Activated naive CD4-positive, alpha-beta T cell treated with anti-CD3 and anti-CD28 coated beads for 36 hours (primary cell): ENCODE measurements at regions not wholly inside any gene's neighbourhood (a gene's known extent, or its start where the extent isn't known, plus 50 kb on each side); places are given as distances from the start of the nearest gene placed in this dataset.

ENCODE experiments used
- CTCF ChIA-PET: fragments of 350-600 bp; sonication (Branson Sonifier 250); formaldehyde crosslinking; loops from one replicate; lab custom pipeline; 2021; ENCODE audit warnings: antibody characterized with exemption; lab: Charles Lee
- DNase-seq: peaks from one replicate; pipeline ENCODE4 v3.0.0-alpha.2; 2020
- H3K27ac Mint-ChIP-seq: one replicate; pipeline ENCODE4 v1.8.0; 2021; ENCODE audit warnings: mild to moderate bottlenecking, mixed read lengths
- H3K27me3 Mint-ChIP-seq: one replicate; pipeline ENCODE4 v1.8.0; 2021; ENCODE audit warnings: low read depth, mixed read lengths
- H3K36me3 Mint-ChIP-seq: one replicate; pipeline ENCODE4 v1.8.0; 2021; ENCODE audit warnings: low read depth, mixed read lengths
- H3K4me1 Mint-ChIP-seq: one replicate; pipeline ENCODE4 v1.8.0; 2021; ENCODE audit warnings: low read depth, mixed read lengths
- H3K4me3 Mint-ChIP-seq: one replicate; pipeline ENCODE4 v1.8.0; 2021; ENCODE audit warnings: mild to moderate bottlenecking, moderate library complexity, mixed read lengths
- H3K9me3 Mint-ChIP-seq: one replicate; pipeline ENCODE4 v1.8.0; 2021; ENCODE audit warnings: mixed read lengths
- intact Hi-C: fragments of 100-400 bp; cut with micrococcal nuclease; formaldehyde crosslinking; loops from one replicate; pipeline ENCODE4 v1.15.1; 2023

DNA sequence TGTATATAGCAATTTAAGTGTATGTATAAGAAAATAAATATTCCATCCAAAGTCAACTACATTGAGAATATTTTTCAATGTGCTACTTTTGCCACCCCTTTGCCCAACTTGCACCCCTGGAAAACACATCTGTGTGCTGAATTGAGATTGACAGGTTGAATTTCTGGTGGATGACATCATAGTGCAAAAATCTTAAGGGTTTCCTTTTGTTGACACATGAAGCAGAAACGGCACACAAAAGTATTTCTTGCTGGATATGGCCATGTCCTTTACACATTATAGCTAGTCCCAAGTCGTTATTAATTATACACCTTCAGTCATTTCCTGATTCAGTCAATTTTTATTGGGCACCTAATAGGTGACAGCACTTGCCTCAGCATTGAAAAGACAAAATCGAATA is 188.7 kb upstream of the FBXL4 start:
- H3K4me1 Mint-ChIP-seq: no peaks in the 10 kb centered on the region

DNA sequence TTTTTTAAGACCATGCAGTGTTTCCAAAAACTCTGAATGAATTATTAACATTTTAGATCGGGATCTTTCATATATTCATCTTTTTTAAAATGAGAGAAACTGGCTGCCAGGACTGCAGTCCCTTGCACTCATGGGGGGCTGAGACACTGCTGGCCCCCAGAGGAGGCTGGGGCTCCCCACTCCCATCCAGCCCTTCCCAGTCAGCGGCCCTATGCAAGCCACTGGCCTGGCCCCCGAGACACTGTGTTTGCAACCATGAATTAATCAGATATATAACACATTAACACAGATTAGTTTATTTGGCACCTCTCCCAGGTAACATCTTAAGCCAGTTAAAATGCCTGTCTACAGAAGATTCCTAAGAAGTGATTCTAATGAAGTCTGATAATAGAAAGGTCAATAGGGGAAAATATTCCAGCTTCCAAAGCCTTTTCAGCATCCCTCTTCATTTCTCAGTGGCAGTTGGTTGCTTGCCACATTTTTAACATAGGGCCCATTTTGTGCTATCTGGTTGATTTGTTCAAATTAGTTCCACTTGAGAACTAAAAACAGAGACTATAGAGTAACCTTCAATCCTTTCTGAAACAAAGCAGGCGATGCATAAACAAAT is 184.4 kb upstream of the FBXL4 start:
- CTCF ChIA-PET: no interaction called here
- peaks cover 2% of the 10 kb centered on the region for H3K27me3 Mint-ChIP-seq

More for the DNA sequence above, 188.7 kb upstream of the FBXL4 start:
- intact Hi-C loops: no loop called here
- Mint-ChIP-seq H3K9me3 (no peaks in the 10 kb centered on the region), H3K36me3 (no peaks in the 10 kb centered on the region), H3K27me3 (peaks cover 3% of the 10 kb centered on the region), H3K27ac (no peak overlapping the region), H3K4me3 (no peak overlapping the region)
- no peak for DNase-seq
- CTCF ChIA-PET: interaction anchor here (0.6 kb wide), 1 partner anchor 12 kb away, joined by 3 read pairs; no protein-coding TSS in a partner anchor

DNA sequence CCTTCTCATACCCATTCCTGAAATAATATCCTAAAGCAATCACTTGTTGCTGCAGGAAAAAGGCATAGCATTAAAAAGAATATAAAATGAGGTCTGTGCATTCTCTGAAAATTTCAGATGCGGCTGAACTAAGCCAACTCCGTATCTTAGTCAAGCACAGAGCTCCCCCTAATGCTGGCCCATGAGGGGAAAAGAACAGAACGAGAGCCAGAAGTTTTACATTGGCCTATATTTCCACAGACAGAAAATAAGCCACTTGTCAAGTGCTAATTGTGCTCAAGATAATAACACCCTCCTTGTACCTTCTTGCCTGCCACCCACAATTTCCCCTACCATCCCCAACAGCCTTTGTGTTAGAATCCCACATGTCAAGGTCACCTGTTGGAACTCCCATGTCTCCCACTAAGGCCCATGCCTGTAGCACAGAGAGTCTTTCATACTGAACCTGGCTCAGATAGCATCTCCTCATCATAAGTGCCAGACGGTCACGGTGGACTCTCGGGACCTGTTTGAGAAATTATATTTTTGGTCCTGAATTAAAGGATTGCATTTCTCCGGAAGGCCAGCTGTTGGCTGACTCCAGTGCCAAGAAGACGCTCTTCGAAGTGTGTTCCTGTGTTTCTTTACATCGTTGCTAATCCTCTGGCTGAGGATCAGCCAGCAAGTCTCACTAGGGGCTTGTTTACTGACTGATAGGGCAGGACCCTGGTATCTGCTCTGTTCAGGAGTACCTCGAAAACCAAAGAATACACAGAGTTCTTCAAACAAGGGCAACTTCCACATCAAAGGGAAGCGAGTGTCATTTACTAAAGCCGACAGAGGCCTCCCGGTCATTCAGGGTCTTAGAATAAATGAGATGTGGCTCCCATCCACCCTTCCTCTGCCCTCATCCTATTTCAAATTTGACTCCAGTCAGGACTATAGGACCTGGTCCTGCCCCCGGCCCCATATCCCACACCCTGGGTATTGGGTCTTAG is 183.4 kb upstream of the FBXL4 start:
- Mint-ChIP-seq H3K27me3 (peaks cover 2% of the 10 kb centered on the region), H3K4me1 (no peaks in the 10 kb centered on the region), H3K9me3 (no peaks in the 10 kb centered on the region), H3K4me3 (no peak overlapping the region), H3K27ac (no peak overlapping the region), H3K36me3 (no peaks in the 10 kb centered on the region)
- intact Hi-C loops: no loop called here
- DNase-seq: no peak
- CTCF ChIA-PET: no interaction called here

More for the DNA sequence above, 184.4 kb upstream of the FBXL4 start:
- Mint-ChIP-seq H3K36me3 (no peaks in the 10 kb centered on the region), H3K9me3 (no peaks in the 10 kb centered on the region), H3K27ac (no peak overlapping the region), H3K4me3 (no peak overlapping the region), H3K4me1 (no peaks in the 10 kb centered on the region)
- intact Hi-C loops: no loop called here
- no peak for DNase-seq

DNA sequence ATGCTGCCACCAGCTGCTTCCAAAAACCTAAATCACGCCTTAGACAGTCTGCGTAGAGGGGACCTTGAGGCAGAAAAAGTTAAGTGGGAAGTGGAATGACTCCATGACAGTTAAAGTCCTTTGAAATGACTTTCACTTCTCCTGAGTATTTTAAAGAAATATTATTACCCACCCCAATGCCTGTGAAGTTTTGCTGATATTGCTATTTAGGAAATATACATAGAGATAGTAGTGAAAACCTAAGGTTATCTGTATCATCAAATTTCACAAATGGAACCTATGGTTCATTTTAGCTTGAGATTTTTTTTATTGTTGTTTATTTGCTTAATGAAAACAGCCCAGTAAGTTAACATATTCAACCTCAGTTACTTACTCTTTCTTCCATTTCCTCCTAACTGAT is 182.1 kb upstream of the FBXL4 start:
- no peak overlapping the region for H3K27ac Mint-ChIP-seq
- no peak overlapping the region for H3K4me3 Mint-ChIP-seq
- H3K9me3 Mint-ChIP-seq: no peaks in the 10 kb centered on the region
- peaks cover 2% of the 10 kb centered on the region for H3K27me3 Mint-ChIP-seq
- intact Hi-C loops: no loop called here
- no peaks in the 10 kb centered on the region for H3K4me1 Mint-ChIP-seq
- no peak for DNase-seq
- CTCF ChIA-PET: no interaction called here
- no peaks in the 10 kb centered on the region for H3K36me3 Mint-ChIP-seq

DNA sequence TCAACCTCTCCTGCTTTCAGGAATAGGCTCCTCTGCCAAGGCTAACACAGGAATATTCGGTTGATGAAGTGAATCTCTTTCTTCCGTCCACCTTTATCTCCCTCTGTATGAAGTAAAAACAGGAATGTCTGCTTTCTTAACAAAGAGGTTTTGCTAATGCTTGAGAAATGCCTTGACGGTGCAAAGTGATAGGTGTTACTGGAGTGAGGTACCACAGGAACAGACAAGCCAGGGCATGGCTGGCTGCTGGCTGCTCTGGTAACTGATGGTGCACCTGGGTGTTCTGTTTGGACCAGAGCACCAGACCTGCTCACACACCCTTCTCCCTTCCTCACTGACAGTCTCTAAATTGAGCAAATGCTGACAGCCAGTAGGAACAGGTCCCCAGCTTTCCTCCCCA is 174.0 kb upstream of the FBXL4 start:
- Mint-ChIP-seq H3K36me3 (no peaks in the 10 kb centered on the region), H3K27me3 (peaks cover 17% of the 10 kb centered on the region), H3K4me3 (no peak overlapping the region), H3K4me1 (no peaks in the 10 kb centered on the region), H3K27ac (no peak overlapping the region), H3K9me3 (no peaks in the 10 kb centered on the region)
- intact Hi-C loops: no loop called here
- no peak for DNase-seq
- CTCF ChIA-PET: no interaction called here

DNA sequence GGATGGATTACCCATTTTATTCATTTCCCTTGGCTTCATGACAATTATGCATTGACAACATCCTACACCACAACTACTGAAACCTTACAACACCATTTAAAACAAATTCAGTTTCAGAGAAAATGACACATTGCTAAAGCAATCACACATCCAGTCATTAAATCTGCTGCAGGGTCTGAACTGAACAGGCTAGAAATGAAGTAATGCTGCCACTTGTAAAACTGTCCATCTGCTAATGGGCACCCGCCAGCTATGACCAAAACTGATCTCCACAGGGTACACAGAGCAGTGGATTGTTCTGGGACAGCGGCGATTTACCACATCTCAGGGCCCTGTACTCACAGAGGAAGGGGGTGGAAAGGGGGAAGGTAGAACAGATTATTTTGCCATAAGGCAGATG is 172.9 kb upstream of the FBXL4 start:
- CTCF ChIA-PET: interaction anchor here (1.0 to 1.4 kb wide), 2 partner anchors 13 to 1623 kb away, joined by 3 read pairs; no protein-coding TSS in a partner anchor
- H3K4me3 Mint-ChIP-seq: no peak overlapping the region

DNA sequence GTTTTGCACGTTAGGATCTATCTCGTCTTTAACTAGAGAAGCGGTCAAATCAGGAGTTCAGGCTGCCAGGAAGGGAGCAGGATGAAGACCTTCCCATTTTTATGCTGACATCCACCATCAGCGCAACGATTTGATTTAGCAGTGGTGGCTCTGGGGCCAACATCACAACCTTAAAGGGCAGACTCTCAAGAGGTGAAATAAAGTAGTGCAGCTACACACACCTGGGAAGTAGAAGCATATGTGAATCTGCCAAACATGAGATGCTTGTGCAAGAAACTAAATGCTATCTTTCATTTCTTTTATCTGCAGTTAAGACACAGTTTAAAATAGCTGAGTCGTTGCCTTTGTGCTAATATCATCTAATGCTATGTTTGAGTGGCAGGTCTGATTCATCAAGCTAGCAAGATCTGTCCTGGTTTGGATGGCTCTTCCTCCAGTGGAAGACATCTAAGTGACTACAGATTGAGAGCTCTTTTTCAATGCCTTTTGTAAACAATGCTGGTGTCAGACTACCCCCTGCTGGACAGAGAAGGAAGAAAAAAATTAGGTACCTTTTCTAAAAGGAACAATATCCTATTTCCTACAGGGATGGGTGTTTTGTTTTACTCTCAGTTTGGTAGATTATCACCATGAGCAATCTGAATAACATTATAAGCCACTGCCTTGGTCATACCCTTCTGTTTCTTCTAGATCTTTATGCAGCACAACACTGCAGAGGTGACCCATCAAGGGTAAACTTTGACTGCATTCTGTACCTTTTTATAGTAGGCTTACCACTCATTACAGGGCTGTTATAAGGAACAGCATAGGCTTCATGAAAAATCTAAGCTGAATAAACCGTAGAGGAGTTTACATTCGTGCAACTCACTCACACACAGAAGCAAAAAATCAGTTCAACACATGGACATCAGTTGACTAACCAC is 171.6 kb upstream of the FBXL4 start:
- Mint-ChIP-seq H3K9me3 (no peaks in the 10 kb centered on the region), H3K4me1 (no peaks in the 10 kb centered on the region), H3K4me3 (no peak overlapping the region), H3K27ac (no peak overlapping the region), H3K27me3 (peaks cover 26% of the 10 kb centered on the region), H3K36me3 (no peaks in the 10 kb centered on the region)
- DNase-seq: peak; percentile 48
- intact Hi-C loops: loop anchor here (1.0 to 5.0 kb wide), 5 partner anchors 274 to 1622 kb away; no protein-coding TSS in a partner anchor
- CTCF ChIA-PET: interaction anchor here (0.6 to 1.4 kb wide), 15 partner anchors 10 to 1625 kb away, joined by 3 to 6 read pairs (median 3); no protein-coding TSS in a partner anchor

More for the DNA sequence above, 172.9 kb upstream of the FBXL4 start:
- Mint-ChIP-seq H3K27me3 (peaks cover 21% of the 10 kb centered on the region), H3K27ac (no peak overlapping the region), H3K9me3 (no peaks in the 10 kb centered on the region), H3K4me1 (no peaks in the 10 kb centered on the region), H3K36me3 (no peaks in the 10 kb centered on the region)
- intact Hi-C loops: no loop called here
- DNase-seq: no peak

DNA sequence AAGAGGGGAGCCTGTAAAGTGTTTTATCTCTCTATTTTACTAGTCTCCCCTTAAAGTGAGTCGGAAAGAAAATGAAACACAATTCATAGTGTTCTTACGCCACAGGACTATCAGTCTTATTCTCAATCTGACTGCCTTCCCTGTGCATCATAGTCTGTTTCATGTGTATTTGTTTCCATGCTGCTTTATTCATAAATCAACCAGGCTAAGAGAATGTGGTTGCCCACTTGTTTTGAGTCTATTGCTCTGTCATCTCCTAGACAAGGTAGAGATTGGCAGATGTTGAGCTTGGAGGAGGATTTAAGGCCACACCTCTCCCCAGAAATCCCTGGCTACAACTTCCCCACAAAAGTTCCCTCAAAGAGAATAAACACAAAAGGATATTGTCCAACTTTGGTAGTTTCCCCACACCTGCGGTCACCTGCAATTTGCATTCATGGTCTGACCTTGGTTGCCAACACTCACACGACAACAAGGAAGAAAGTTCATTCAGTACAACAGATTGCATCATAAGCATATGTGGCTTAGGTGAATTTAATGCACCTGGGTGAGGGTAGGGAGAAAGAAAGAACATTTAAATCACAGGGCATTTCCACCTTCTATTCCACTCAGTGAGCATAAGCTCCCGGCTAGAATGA is 167.1 kb upstream of the FBXL4 start:
- no peak overlapping the region for H3K27ac Mint-ChIP-seq
- no peak for DNase-seq
- peaks cover 30% of the 10 kb centered on the region for H3K27me3 Mint-ChIP-seq
- no peak overlapping the region for H3K4me3 Mint-ChIP-seq
- CTCF ChIA-PET: no interaction called here
- no peaks in the 10 kb centered on the region for H3K4me1 Mint-ChIP-seq
- H3K9me3 Mint-ChIP-seq: no peaks in the 10 kb centered on the region
- intact Hi-C loops: loop anchor here (5.0 kb wide), 1 partner anchor 1408 kb away; no protein-coding TSS in a partner anchor
- H3K36me3 Mint-ChIP-seq: no peaks in the 10 kb centered on the region

DNA sequence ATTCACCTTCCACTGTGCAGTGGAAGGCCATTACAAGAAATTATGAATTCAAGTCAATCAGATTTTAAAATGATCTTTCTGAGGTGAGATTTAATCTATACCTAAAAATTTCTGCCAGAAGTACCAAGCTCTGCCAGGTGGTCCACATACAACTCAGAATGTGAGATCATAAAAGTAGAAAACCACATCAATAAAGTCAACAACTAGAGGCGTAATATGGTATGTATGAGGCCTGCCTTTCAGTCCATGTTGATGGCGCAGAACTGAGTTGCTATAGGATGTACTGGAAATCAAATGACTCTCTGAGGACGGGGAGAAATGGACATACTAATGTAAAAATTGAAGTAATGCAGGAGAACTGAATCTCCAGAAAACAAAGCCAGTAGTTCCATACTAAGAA is 163.8 kb upstream of the FBXL4 start:
- DNase-seq: no peak
- no peaks in the 10 kb centered on the region for H3K4me1 Mint-ChIP-seq
- no peaks in the 10 kb centered on the region for H3K9me3 Mint-ChIP-seq
- intact Hi-C loops: no loop called here
- H3K27me3 Mint-ChIP-seq: peaks cover 37% of the 10 kb centered on the region
- CTCF ChIA-PET: interaction anchor here (0.6 kb wide), 1 partner anchor 147 kb away, joined by 3 read pairs; no protein-coding TSS in a partner anchor
- no peaks in the 10 kb centered on the region for H3K36me3 Mint-ChIP-seq
- H3K4me3 Mint-ChIP-seq: no peak overlapping the region
- no peak overlapping the region for H3K27ac Mint-ChIP-seq

DNA sequence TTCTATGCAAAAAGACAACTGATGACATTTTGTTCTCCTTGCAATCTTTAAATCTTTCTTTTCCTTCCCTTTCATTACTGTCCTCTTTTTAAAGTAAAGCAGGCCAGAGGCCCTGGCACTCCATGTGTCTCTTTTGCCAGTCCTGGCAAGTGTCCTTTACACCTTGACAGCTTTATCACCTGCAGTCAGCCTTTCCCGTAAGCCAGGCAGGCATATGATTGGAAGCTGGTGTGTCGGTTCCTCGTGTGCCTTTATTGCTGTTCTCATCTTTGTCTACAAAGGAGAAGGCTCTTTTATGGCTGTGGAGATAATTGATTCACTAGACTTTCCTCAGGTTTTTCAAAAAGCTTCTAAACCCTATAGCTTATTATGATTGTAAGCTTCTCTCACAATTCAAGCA is 162.3 kb upstream of the FBXL4 start:
- CTCF ChIA-PET: interaction anchor here (1.1 kb wide), 1 partner anchor 9 kb away, joined by 3 read pairs; no protein-coding TSS in a partner anchor
- Mint-ChIP-seq H3K27me3 (peaks cover 31% of the 10 kb centered on the region), H3K27ac (no peak overlapping the region), H3K4me3 (no peak overlapping the region), H3K9me3 (no peaks in the 10 kb centered on the region), H3K4me1 (no peaks in the 10 kb centered on the region), H3K36me3 (no peaks in the 10 kb centered on the region)
- DNase-seq: no peak
- intact Hi-C loops: no loop called here

DNA sequence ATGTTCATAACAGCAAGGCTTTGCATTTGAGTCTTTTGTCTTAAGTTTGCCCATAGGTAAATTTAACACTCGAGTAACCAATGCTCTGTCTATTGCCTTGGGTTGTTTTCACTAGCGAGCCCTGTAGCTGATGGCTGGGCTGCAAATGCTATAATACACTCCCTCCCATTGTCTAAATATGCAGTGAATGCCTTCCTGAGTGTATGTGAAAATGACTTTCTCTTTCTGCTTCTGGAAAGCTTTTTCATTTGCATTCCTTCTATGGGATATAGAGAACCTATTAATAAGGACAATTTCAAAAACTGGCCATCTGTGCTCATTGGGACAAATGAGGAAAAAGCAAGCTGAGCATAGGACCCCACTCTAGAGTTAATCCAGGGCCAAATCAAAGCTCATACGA is 156.5 kb upstream of the FBXL4 start:
- H3K9me3 Mint-ChIP-seq: no peaks in the 10 kb centered on the region

More for the DNA sequence above, 156.5 kb upstream of the FBXL4 start:
- no peak for DNase-seq
- CTCF ChIA-PET: interaction anchor here (1.2 kb wide), 1 partner anchor 15 kb away, joined by 3 read pairs; no protein-coding TSS in a partner anchor
- Mint-ChIP-seq H3K4me1 (no peaks in the 10 kb centered on the region), H3K27me3 (peaks cover 23% of the 10 kb centered on the region), H3K4me3 (no peak overlapping the region), H3K36me3 (no peaks in the 10 kb centered on the region), H3K27ac (no peak overlapping the region)
- intact Hi-C loops: no loop called here
